ENCODE measurements at regions not wholly inside any gene's neighbourhood (a gene's known extent, or its start where the extent isn't known, plus 50 kb on each side); places are given as distances from the start of the nearest gene placed in this dataset.
"Not testable (repeated sequence)": the region's sequence is repeated elsewhere in the genome, so short reads cannot be mapped to it uniquely, and the experiment has no call there.

GRCh38 chr12:127150956-127151355 is 1116.0 kb upstream of the TMEM132C start:
- no peak overlapping the region for H3K27ac Mint-ChIP-seq
- DNase-seq = no peak
- H3K36me3 Mint-ChIP-seq (ENCODE audit: low read depth) = no peaks in the 10 kb centered on the region
- no peak overlapping the region for H3K4me3 Mint-ChIP-seq
- peaks cover 4% of the 10 kb centered on the region; the same call in 1 of the 2 replicates for H3K9me3 Mint-ChIP-seq
- peaks cover 26% of the 10 kb centered on the region for H3K4me1 Mint-ChIP-seq (ENCODE audit: low read depth)
- TF ChIP-seq CTCF (IDR thresholded peaks at IDR 0.05) = no peak
- H3K27me3 Mint-ChIP-seq (ENCODE audit: insufficient read depth) = peaks cover 1% of the 10 kb centered on the region; the same call in 1 of the 2 replicates

GRCh38 chr12:127153996-127154395 is 1113.0 kb upstream of the TMEM132C start:
- peaks cover 20% of the 10 kb centered on the region for H3K4me1 Mint-ChIP-seq (ENCODE audit: low read depth)
- H3K4me3 Mint-ChIP-seq = no peak overlapping the region
- H3K27me3 Mint-ChIP-seq (ENCODE audit: insufficient read depth) = peaks cover 1% of the 10 kb centered on the region; the same call in 1 of the 2 replicates
- no peak for DNase-seq
- no peaks in the 10 kb centered on the region for H3K36me3 Mint-ChIP-seq (ENCODE audit: low read depth)
- no peak overlapping the region for H3K27ac Mint-ChIP-seq
- TF ChIP-seq CTCF (IDR thresholded peaks at IDR 0.05) = no peak
- no peaks in the 10 kb centered on the region for H3K9me3 Mint-ChIP-seq

- not testable (repeated sequence) for DNase-seq; H3K9me3 Mint-ChIP-seq; H3K36me3 Mint-ChIP-seq (ENCODE audit: low read depth); H3K27ac Mint-ChIP-seq; H3K27me3 Mint-ChIP-seq (ENCODE audit: insufficient read depth); H3K4me3 Mint-ChIP-seq
- peaks cover 12% of the 10 kb centered on the region for H3K4me1 Mint-ChIP-seq (ENCODE audit: low read depth)
Measured at GRCh38 chr12:127154830-127155229, 1112.1 kb upstream of the TMEM132C start.

- not testable (repeated sequence) for DNase-seq; H3K27me3 Mint-ChIP-seq (ENCODE audit: insufficient read depth); H3K4me3 Mint-ChIP-seq; H3K4me1 Mint-ChIP-seq (ENCODE audit: low read depth); H3K36me3 Mint-ChIP-seq (ENCODE audit: low read depth); H3K27ac Mint-ChIP-seq; H3K9me3 Mint-ChIP-seq
Measured at GRCh38 chr12:127155935-127156619, 1110.9 kb upstream of the TMEM132C start.

- not testable (repeated sequence) for H3K36me3 Mint-ChIP-seq (ENCODE audit: low read depth); H3K27me3 Mint-ChIP-seq (ENCODE audit: insufficient read depth)
- peaks cover 13% of the 10 kb centered on the region for H3K4me1 Mint-ChIP-seq (ENCODE audit: low read depth)
Measured at GRCh38 chr12:127157501-127158366, 1109.2 kb upstream of the TMEM132C start.

GRCh38 chr12:127158385-127159061 is 1108.4 kb upstream of the TMEM132C start:
- no peak for DNase-seq
- Mint-ChIP-seq H3K9me3 (no peaks in the 10 kb centered on the region; the same call in 1 of the 2 replicates), H3K4me3 (no peak overlapping the region), H3K36me3 (ENCODE audit: low read depth) (no peaks in the 10 kb centered on the region), H3K27me3 (ENCODE audit: insufficient read depth) (peaks cover 2% of the 10 kb centered on the region; the same call in 1 of the 2 replicates), H3K27ac (no peak overlapping the region), H3K4me1 (ENCODE audit: low read depth) (peaks cover 21% of the 10 kb centered on the region)
- TF ChIP-seq CTCF (IDR thresholded peaks at IDR 0.05) = no peak

More at GRCh38 chr12:127157501-127158366, 1109.2 kb upstream of the TMEM132C start:
- not testable (repeated sequence) for H3K27ac Mint-ChIP-seq, H3K4me3 Mint-ChIP-seq, DNase-seq, H3K9me3 Mint-ChIP-seq
